ENCODE measurements at regions not wholly inside any gene's neighbourhood (a gene's known extent, or its start where the extent isn't known, plus 50 kb on each side); places are given as distances from the start of the nearest gene placed in this dataset.

GRCh38 chr3:27533718-27534573, 49.8 kb upstream of the SLC4A7 start:
- H3K4me1 ChIP-seq (replicated peaks in 1 of 2), result peaks cover 0 to 2% of the 10 kb centered on the region in 2 donors
- peak; percentile 87 to 99 (median 97) for ATAC-seq (replicated peaks in 6 of 8)
- H3K4me3 ChIP-seq, result no peak overlapping the region
- no peak overlapping the region for H3K27ac ChIP-seq
- WGBS, 10 experiments, result 0 to 86% (median 43%) methylated on average over 1 to 9 of the region's 10 CpGs
- in situ Hi-C loops (cut with MboI; ENCODE audit: low pct_unique_long_range_greater_than_20kb in 2 of 9, low sequenced_read_pairs in 9 of 9, unreplicated experiment in 9 of 9), result no loop called here
